ENCODE measurements at regions not wholly inside any gene's neighbourhood (a gene's known extent, or its start where the extent isn't known, plus 50 kb on each side); places are given as distances from the start of the nearest gene placed in this dataset.

GRCh38 chr7:12921751-12922345, 234.4 kb downstream of the ARL4A start:
- H3K4me3 ChIP-seq (ENCODE audit: low read depth in 1 of 2, low read length in 2 of 2): no peak overlapping the region
- H3K79me2 ChIP-seq (ENCODE audit: insufficient read depth, low read length): no peaks in the 10 kb centered on the region
- no peak overlapping the region for H3K9ac ChIP-seq (ENCODE audit: low read depth, low read length)
- no peaks in the 10 kb centered on the region for H3K4me1 ChIP-seq (ENCODE audit: insufficient read depth, low read length)
- no peaks in the 10 kb centered on the region for H3K27me3 ChIP-seq (ENCODE audit: insufficient read depth, low read length, poor library complexity)
- DNase-seq (no peak), ATAC-seq (ENCODE audit: insufficient read depth, low read depth) (no peak)
- H4K20me1 ChIP-seq (ENCODE audit: insufficient read depth, low read length): no peaks in the 10 kb centered on the region
- H3K4me2 ChIP-seq (ENCODE audit: insufficient read depth, low read length): no peak overlapping the region
- TF ChIP-seq CTCF (IDR thresholded peaks at IDR 0.05; ENCODE audit: borderline replicate concordance, extremely low read depth, low read length, poor library complexity, severe bottlenecking): no peak
- no peak for TF ChIP-seq EZH2 (IDR thresholded peaks at IDR 0.05; ENCODE audit: borderline replicate concordance, low read depth, low read length, severe bottlenecking)
- H3K36me3 ChIP-seq (ENCODE audit: insufficient read depth, low read length): no peaks in the 10 kb centered on the region
- no peak overlapping the region for H2AFZ ChIP-seq (ENCODE audit: low read depth, low read length)
- no peaks in the 10 kb centered on the region for H3K9me3 ChIP-seq (ENCODE audit: insufficient read depth, low read length, severe bottlenecking)
- no peak overlapping the region for H3K27ac ChIP-seq (ENCODE audit: low read length)

- H3K9ac ChIP-seq (ENCODE audit: low read depth, low read length): no peak overlapping the region
- H3K4me2 ChIP-seq (ENCODE audit: insufficient read depth, low read length): no peak overlapping the region
- no peak for TF ChIP-seq CTCF (IDR thresholded peaks at IDR 0.05; ENCODE audit: borderline replicate concordance, extremely low read depth, low read length, poor library complexity, severe bottlenecking)
Measured at GRCh38 chr7:12923971-12924370, 236.5 kb downstream of the ARL4A start.

GRCh38 chr7:12926206-12926605, 238.8 kb downstream of the ARL4A start:
- TF ChIP-seq CTCF (IDR thresholded peaks at IDR 0.05; ENCODE audit: borderline replicate concordance, extremely low read depth, low read length, poor library complexity, severe bottlenecking): no peak
- TF ChIP-seq EZH2 (IDR thresholded peaks at IDR 0.05; ENCODE audit: borderline replicate concordance, low read depth, low read length, severe bottlenecking): no peak
- H3K27ac ChIP-seq (ENCODE audit: low read length): no peak overlapping the region
- no peaks in the 10 kb centered on the region for H4K20me1 ChIP-seq (ENCODE audit: insufficient read depth, low read length)
- no peak for DNase-seq
- H3K9me3 ChIP-seq (ENCODE audit: insufficient read depth, low read length, severe bottlenecking): no peaks in the 10 kb centered on the region
- no peaks in the 10 kb centered on the region for H3K27me3 ChIP-seq (ENCODE audit: insufficient read depth, low read length, poor library complexity)
- no peaks in the 10 kb centered on the region for H3K4me1 ChIP-seq (ENCODE audit: insufficient read depth, low read length)
- H3K4me2 ChIP-seq (ENCODE audit: insufficient read depth, low read length): no peak overlapping the region
- H3K9ac ChIP-seq (ENCODE audit: low read depth, low read length): no peak overlapping the region
- no peaks in the 10 kb centered on the region for H3K79me2 ChIP-seq (ENCODE audit: insufficient read depth, low read length)
- no peak overlapping the region for H2AFZ ChIP-seq (ENCODE audit: low read depth, low read length)
- H3K4me3 ChIP-seq (ENCODE audit: low read depth in 1 of 2, low read length in 2 of 2): no peak overlapping the region
- ATAC-seq (ENCODE audit: insufficient read depth, low read depth): no peak
- no peaks in the 10 kb centered on the region for H3K36me3 ChIP-seq (ENCODE audit: insufficient read depth, low read length)

More at GRCh38 chr7:12923971-12924370, 236.5 kb downstream of the ARL4A start:
- no peaks in the 10 kb centered on the region for H3K4me1 ChIP-seq (ENCODE audit: insufficient read depth, low read length)
- no peaks in the 10 kb centered on the region for H3K79me2 ChIP-seq (ENCODE audit: insufficient read depth, low read length)
- DNase-seq (no peak), ATAC-seq (ENCODE audit: insufficient read depth, low read depth) (no peak)
- H3K9me3 ChIP-seq (ENCODE audit: insufficient read depth, low read length, severe bottlenecking): no peaks in the 10 kb centered on the region
- no peak overlapping the region for H2AFZ ChIP-seq (ENCODE audit: low read depth, low read length)
- no peaks in the 10 kb centered on the region for H3K36me3 ChIP-seq (ENCODE audit: insufficient read depth, low read length)
- H3K27me3 ChIP-seq (ENCODE audit: insufficient read depth, low read length, poor library complexity): no peaks in the 10 kb centered on the region
- no peak overlapping the region for H3K27ac ChIP-seq (ENCODE audit: low read length)
- H3K4me3 ChIP-seq (ENCODE audit: low read depth in 1 of 2, low read length in 2 of 2): no peak overlapping the region
- no peaks in the 10 kb centered on the region for H4K20me1 ChIP-seq (ENCODE audit: insufficient read depth, low read length)

Data from DND-41 (cell line).